HG03571 (cell line): ENCODE measurements at regions not wholly inside any gene's neighbourhood (a gene's known extent, or its start where the extent isn't known, plus 50 kb on each side); places are given as distances from the start of the nearest gene placed in this dataset.

Experiments used
- ATAC-seq: cut with Tn5 transposase; IDR thresholded peaks from one replicate; pipeline ENCODE4 v1.9.1; 2021; ENCODE audit not compliant: unreplicated experiment

DNA sequence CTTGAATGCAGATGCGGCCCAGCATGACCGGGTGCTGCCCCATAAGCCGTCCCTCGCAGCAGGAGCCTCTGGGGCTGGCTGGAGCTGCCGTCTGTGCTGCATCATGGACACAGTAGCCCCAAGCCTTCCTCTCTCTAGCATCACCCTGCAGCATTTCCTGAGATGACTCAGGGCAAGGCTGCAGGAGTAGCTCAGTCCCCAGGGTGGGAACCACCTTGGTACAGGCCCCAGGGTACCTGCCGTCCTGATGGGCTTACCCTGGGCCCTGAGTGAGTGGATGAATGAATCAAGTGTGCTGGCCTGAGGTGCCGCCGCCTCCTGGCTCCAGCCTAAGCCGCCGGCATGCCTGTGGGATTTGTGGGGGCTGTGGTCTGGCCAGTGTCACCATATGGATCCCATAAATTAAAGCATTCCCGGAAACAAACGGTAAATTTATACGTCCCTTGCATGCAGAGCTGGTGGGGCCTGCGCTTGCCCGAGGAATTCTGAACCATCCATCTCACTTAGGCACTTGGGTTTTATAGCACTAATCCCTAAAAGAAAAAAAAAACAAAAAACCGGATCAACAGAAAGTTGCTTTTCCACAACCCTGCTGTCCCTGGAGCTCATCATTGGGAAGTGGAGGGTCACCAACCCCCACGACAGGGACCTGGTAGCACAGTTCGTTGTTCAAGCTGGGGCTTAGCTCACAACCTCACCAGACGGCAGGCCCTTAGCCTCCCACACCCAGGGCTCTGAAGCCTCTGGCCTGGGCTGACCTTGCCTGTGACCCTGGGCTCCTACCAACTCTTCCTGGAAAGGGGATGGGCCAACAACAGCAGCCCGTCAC is 242.6 kb upstream of the CIBAR2 start:
- ATAC-seq, result no peak

DNA sequence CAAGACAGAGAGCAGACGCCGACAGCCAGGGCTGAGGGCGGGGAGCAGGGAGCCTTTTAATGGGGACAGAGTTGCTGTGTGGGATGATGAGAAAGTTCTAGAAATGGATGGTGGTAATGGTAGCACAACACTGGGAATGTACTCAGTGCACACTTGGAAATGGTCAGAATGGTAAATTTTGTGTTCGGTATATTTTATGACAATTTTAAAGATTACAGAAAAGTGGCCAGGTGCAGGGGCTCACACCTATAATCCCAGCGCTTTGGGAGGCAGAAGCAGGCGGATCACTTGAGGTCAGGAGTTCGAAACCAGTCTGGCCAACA is 243.2 kb upstream of the CIBAR2 start:
- ATAC-seq, result no peak

DNA sequence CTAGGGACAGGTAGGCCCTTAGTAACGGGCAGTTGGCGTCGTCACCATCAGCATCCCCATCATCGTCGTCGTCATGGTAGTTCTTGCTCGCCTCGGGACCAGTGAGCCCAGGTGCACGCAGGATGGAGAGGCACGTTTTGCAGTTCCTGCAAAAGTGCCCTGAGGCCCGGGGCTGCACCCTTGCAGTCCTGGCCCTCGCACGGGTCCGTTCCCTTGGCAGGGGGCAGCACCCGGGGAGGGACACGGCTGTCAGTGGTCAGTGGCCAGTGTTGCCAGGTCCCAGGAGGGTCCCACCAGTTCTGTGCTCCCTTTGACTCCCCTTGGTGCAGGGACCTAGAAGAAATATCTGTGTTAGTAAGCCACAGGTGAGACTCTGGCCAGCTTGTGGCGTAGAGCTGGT is 243.9 kb upstream of the CIBAR2 start:
- no peak for ATAC-seq

- no peak for ATAC-seq
Observed at GRCh38 chr16:85357323-85357722, 245.1 kb upstream of the CIBAR2 start.

GRCh38 chr16:85357924-85358505 is 245.7 kb upstream of the CIBAR2 start:
- no peak for ATAC-seq

DNA sequence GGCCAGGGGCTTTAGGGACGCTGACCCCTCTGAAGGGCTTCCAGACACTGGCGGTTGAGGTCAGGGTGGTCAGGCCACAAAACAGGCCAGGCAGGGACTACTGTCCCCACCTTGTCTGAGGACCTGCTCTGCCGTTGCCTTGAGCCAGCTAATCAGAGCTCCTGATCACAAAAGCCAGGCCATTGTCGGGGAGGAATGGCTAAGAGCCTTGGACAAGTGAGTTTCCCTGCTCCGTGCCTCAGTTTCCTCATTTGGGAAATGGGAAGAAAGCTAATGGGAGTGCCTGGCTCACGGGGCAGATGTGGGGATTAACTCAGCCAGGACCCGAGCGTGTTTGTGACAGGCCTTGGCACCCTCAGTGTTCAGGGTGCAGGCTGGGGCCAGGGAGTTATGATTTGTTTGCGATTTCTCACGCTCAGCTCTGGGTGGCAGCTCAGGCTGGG is 246.5 kb upstream of the CIBAR2 start:
- ATAC-seq, result no peak

GRCh38 chr16:85359147-85359822 is 247.0 kb upstream of the CIBAR2 start:
- ATAC-seq, result no peak

DNA sequence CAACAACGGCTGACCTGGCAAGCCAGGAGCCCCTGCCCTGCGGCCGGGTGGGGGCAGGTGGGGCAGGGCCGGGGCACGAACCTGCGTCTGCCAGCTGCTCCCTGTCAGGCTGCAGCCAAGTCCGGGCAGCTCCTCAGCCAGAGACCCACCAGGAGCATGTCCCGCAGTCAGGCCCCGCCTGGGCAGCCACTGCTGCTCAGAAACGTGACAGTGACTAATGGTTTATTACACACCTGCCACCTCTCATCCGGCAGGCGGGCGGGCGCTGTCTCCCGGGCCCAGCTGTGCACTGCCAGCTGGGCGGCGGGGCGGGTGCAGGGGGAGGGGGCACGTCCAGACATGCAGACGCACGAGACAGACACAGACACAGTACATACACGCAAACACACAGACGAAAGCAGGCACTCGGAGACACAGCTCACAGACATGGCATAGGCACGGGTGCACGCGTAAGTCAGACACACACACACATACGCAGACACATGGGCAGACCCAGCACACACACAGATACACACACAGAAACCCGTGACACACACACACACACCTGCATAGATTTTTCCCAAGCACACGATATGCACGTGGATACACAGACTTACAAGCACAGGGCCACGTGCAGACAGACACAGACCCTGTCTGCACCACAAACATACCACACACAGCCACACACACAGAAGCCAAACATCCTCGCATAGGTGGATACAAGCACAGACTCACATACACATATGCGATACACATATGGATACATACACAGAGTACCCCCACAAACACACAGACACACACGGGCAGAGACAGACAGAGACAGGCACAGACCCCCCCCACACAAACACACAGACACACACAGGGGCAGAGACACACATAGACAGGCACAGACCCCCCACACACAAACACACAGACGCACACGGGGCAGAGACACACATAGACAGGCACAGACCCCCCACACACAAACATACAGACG is 248.3 kb upstream of the CIBAR2 start:
- ATAC-seq, result no peak

DNA sequence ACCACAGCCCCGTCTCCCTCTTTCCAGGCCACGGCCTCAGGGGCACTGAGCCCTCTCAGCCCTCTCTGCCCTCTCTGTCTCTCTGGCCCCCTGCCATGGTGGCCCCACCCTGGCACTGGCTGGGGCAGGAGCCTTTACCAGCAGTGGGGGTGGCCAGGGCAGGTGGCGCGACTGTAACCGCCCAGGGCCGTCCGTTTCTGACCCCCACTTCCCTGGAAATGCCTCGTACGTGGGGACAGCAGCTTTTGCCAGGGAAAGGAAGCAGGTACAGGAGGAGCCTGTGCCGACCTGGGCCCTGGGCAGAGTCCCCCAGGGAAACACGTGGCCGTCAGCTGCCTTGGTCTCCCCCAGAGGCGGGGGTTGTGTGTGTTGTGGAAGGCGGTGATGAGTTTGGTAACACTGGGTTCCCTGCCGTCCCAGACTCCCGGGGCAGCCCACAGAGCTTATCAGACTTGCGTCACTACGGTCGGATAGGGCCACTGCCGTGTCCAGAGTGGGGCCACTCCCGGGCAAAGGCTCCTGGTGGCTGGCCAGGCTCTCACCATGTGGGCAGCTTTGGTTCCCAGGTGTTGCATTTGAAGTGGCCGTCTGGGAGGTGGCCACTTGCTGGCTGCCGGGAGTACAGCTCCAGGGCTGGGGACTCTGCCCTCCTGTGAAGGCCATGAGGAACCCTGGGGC is 249.3 kb upstream of the CIBAR2 start:
- no peak for ATAC-seq

GRCh38 chr16:85362443-85362842 is 250.2 kb upstream of the CIBAR2 start:
- ATAC-seq, result no peak

DNA sequence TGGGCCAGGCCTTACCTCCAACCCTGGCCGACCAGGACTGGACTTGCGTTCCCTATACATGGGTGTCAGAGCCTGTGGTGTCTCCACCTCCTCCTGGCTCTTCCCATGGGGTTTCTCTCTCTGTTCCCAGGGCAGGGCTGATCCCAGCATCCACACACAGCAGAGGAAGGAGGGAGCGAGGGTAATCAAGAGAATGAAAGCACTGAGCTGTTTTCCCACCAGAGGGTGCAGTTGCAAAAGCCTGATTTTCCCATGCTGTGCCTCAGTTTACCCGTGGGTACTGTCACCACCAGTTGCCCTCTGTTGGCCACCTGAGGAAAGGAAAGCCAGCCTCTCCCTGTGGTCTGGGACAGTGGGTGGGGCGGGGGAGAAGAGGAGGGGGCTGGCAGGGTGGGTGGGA is 249.7 kb upstream of the GSE1 start:
- ATAC-seq, result no peak

- ATAC-seq, result no peak
Observed at GRCh38 chr16:85363881-85364280, 249.2 kb upstream of the GSE1 start.

GRCh38 chr16:85364323-85365040 is 248.6 kb upstream of the GSE1 start:
- ATAC-seq, result no peak

DNA sequence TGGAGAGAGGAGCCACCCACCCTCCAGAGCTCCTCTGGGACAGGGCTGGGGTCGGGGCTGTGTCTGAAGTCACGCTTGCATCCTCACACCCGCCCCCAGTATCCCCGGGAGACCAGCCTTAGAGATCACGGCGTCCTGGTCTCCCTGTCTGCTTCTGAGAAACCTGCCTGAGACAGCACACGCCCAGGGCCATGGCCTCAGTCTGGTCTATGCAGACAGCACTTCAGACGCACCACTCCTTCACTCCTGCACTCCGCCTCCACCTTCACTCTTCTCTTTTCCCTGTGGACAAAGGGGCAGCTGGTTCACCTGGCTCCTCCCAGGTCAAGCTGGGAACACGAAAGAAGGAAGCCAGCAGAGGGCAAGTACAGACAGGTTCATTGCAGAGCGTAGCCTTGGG is 248.0 kb upstream of the GSE1 start:
- ATAC-seq, result no peak

- no peak for ATAC-seq
Observed at GRCh38 chr16:85366031-85366763, 246.9 kb upstream of the GSE1 start.

GRCh38 chr16:85367485-85367884 is 245.6 kb upstream of the GSE1 start:
- ATAC-seq, result no peak

DNA sequence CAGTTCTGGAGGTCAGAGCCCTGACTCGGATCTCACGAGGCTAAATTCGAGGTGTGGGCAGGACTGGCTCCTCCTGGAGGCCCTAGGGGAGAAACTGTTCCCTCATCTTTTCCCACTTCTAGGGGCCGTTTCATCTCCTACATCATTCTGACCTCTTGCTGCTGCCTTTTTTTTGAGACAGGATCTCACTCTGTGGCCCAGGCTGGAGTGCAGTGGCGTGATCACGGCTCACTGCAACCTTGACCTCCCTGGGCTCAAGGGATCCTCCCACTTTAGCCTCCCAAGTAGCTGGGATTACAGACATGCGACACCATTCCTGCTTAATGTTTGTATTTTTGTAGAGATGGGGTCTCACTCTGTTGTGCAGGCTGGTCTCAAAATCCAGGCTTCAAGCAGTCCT is 244.1 kb upstream of the GSE1 start:
- ATAC-seq, result no peak

- no peak for ATAC-seq
Observed at GRCh38 chr16:85369741-85370528, 243.2 kb upstream of the GSE1 start.

- ATAC-seq, result no peak
Observed at GRCh38 chr16:85370543-85370880, 242.6 kb upstream of the GSE1 start.
